ENCODE measurements at regions not wholly inside any gene's neighbourhood (a gene's known extent, or its start where the extent isn't known, plus 50 kb on each side); places are given as distances from the start of the nearest gene placed in this dataset.
"Not testable (repeated sequence)": the region's sequence is repeated elsewhere in the genome, so short reads cannot be mapped to it uniquely, and the experiment has no call there.

GRCh38 chr5:45057564-45057963, 248.8 kb downstream of the MRPS30 start:
- no peak for DNase-seq (ENCODE audit: low spot score)

DNA sequence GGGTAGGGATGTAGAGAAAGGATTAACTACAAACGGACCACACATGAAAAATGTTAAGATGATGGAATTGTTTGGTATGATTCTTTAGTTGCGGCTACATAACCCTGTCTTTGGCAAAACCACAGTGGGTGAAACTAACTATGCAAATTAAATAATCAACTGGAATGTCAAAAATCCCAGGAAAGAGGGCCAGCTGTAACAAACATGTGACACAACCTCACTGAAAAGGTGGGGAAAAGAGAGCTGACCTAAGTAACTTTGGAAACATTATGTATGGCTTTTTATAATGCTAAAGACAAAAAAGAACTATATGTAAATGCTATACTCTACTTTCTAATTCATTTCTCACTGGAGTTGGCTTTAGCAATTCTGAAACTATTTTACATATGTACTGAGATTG, 252.0 kb downstream of the MRPS30 start:
- no peak for DNase-seq (ENCODE audit: low spot score)

- DNase-seq (ENCODE audit: low spot score): no peak
Measured at GRCh38 chr5:45062044-45062443, 253.3 kb downstream of the MRPS30 start.

DNA sequence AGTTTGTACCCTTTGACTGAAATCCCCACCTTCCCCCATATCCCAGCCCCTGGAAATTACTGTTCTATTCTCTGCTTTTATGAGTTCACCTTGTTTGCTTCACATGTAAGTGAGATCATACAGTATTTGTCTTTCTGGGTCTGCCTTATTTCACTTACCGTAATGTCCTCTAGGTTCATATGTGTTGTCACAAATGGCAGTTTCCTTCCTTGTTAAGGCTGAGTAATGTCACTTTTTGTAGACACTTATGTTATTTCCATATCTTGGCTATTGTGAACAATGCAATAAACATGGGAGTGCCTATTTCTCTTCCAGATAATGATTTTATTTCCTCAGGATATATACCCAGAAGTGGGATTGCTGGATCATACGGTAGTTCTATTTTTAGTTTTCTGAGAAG, 272.3 kb downstream of the MRPS30 start:
- no peak for DNase-seq (ENCODE audit: low spot score)

GRCh38 chr5:45089870-45090269, 281.1 kb downstream of the MRPS30 start:
- DNase-seq (ENCODE audit: low spot score): no peak

- no peak for DNase-seq (ENCODE audit: low spot score)
Measured at GRCh38 chr5:45093377-45093776, 284.6 kb downstream of the MRPS30 start.

GRCh38 chr5:45094876-45095440, 286.2 kb downstream of the MRPS30 start:
- no peak for DNase-seq (ENCODE audit: low spot score)

DNA sequence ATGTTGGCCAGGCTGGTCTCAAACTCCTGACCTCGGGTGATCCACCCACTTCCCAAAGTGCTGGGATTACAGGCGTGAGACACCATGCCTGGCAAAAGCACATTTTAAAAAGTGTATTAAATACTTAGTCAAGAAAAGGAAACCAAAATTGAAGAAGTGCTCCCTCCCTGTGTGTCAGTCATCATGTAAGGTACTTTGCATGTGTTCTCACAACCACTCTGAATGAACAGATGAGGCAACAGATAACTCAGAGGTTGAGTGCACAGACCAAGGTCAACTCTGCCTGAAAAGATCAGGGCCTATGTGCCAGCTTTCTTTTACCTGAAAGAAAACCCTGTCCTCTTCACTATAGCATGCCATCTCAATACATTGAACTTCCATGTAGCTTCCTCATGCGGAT, 289.7 kb downstream of the MRPS30 start:
- no peak for DNase-seq (ENCODE audit: low spot score)

GRCh38 chr5:45101146-45101545, 292.4 kb downstream of the MRPS30 start:
- no peak for DNase-seq (ENCODE audit: low spot score)

GRCh38 chr5:45105491-45105994, 296.8 kb downstream of the MRPS30 start:
- DNase-seq (ENCODE audit: low spot score): no peak

DNA sequence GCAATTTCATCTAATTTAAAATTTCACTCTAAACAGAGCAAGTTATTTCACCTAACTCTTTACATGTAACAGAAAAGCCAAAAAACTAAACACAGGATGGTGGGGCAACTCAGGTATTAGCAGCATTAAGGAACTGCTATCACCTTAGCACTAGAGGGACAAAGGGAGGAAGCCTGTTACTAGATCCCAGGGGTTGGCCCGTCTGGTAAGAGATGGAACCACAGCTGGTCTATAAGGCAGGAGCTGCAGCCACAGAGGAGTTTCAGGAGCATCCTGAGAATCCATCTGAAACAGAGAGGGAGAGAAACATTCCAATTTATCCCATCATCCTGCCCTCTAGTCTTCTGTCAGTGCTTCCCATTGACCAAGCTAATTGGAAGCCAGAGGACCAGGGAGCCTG, 300.3 kb downstream of the MRPS30 start:
- no peak for DNase-seq (ENCODE audit: low spot score)

GRCh38 chr5:45109636-45110035, 300.9 kb downstream of the MRPS30 start:
- DNase-seq (ENCODE audit: low spot score): no peak

- DNase-seq (ENCODE audit: low spot score): no peak
Measured at GRCh38 chr5:45110399-45110798, 301.7 kb downstream of the MRPS30 start.

DNA sequence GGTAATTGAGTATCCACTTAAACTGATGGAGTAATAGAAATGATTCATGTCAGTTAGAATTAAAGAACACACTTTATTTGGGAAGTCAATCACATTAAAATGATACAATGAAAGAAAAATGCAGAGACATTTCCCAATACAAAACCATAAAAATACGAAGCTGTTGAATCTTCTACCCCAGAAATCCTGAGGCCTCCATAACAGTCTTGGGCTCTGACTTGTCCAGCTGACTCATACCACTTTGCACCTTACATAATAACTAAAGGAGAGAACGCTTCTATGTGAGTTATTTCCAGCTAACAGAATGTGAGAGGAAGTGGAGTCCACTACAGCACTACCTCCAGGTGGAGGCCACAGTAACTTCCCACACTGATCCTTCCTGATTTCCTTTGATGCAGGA, 305.0 kb downstream of the MRPS30 start:
- no peak for DNase-seq (ENCODE audit: low spot score)

GRCh38 chr5:45132972-45133371, 324.2 kb downstream of the MRPS30 start:
- DNase-seq (ENCODE audit: low spot score): no peak

DNA sequence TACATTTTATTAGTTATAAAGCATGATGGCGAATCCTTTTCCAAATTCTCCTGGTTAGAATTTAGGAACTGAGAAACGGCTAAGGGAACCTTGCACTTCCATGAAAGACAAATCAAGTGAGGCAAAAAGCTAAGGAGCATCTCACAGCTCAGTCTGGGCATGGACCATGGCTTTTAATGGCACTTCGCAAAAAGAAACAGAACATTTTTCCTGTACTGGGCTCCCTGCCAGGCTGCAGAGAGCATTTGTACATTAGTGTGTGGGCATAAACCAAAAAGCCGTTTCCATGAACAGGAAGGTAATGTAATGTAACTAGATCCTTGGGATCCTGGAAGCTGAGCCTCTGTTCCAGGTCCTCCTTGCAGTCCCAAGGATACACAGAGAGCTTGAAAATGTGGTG, 354.2 kb downstream of the MRPS30 start:
- no peak for DNase-seq (ENCODE audit: low spot score)

DNA sequence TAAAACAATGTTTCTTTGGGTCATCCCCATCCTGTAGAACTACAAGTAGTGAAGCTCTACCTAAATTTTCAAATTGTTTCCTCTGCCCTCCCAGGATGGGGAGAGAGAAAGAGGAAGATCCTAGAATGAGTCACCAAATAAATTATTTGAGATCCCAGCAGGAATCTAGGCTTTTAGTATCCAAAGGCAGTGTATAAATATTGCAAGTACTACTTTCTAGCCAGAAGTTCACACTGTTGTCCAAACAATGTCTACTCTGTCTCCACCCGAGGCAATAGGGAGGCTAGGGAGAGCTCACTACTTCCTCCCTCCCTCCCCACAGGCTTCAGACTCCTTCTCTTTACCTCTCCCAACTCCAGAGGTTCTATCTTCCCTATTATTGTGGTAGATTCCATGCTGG, 362.8 kb downstream of the MRPS30 start:
- DNase-seq (ENCODE audit: low spot score): no peak

GRCh38 chr5:45172634-45173033, 363.9 kb downstream of the MRPS30 start:
- not testable (repeated sequence) for DNase-seq (ENCODE audit: low spot score)

DNA sequence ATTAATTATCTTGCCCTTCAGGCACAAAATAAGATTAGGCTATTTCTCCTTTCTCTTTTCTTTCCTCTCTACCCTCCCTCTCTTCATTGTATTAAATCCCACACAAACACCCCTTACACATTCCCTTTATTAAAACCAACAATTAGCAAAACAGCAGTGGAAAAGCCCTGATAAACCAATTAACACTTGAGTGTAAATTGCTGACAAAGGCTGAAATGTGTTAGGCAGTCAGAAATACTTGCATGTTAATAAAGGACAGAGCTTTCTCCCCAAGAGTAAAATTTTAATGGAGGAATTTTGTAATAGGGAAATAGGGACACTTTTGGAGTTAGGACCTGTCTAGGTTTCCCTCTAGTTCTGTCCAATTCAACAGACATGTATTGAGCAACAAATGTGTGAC, 370.9 kb downstream of the MRPS30 start:
- DNase-seq (ENCODE audit: low spot score): no peak

GRCh38 chr5:45189042-45189441, 380.3 kb downstream of the MRPS30 start:
- DNase-seq (ENCODE audit: low spot score): no peak

- no peak for DNase-seq (ENCODE audit: low spot score)
Measured at GRCh38 chr5:45189481-45189880, 380.7 kb downstream of the MRPS30 start.

DNA sequence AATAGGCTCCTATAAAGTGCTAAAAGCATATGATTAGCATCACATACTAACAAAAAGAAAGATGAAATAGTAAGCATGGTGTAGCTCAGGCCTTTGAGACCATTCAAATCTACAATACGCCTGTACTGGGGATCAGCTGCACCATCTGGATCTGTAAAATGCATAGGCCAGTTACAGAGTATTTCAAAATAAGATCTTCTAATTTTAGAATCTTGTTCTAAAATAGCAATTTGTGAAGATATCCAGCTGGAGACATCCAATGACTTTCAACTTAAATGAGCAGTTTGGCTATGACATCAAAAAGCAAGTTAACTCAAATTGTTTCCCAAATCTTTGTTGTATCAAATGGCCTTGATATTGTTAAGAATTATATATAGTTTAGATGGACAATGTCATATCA, 386.3 kb downstream of the MRPS30 start:
- no peak for DNase-seq (ENCODE audit: low spot score)
